ENCODE measurements at regions not wholly inside any gene's neighbourhood (a gene's known extent, or its start where the extent isn't known, plus 50 kb on each side); places are given as distances from the start of the nearest gene placed in this dataset.
A peak's percentile ranks its signal among the peaks of the same experiment; 100 is the strongest.

DNA sequence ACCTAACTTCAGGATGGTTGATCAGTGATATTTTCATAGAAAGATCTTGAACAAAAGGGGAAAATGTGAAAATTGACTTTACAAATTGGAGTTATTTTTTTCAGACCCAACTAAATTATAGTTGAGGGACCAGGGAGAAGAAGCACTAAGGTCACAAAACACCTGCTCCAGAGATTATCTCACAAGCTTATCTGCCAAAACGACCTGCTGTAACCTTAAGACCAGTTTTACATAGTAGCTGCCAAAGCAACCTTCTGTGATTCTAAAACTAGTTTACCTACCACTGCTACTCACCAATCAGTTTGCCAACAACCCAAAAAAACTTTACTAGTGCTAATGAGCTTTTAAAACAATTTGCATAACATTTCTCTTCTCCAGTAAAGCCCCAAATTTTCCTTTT lies 972.1 kb downstream of the C4orf33 start:
- no TSS peak for BruUV-seq (replicated peaks)
- no peak for DNase-seq (ENCODE audit: low spot score)
- no peaks in the 10 kb centered on the region for H3K27me3 ChIP-seq (replicated peaks; ENCODE audit: insufficient read depth, low read depth, low read length, poor library complexity)
- H3K27ac ChIP-seq (ENCODE audit: low read depth, low read length, poor library complexity, severe bottlenecking), result no peak overlapping the region
- CTCF ChIA-PET, result no interaction called here
- H3K9me3 ChIP-seq (ENCODE audit: low read depth, low read length, poor library complexity, severe bottlenecking), result no peaks in the 10 kb centered on the region
- TF ChIP-seq CTCF (conservative IDR thresholded peaks at IDR 0.05; ENCODE audit: low read depth, low read length) (no peak), EZH2 (IDR thresholded peaks at IDR 0.05; ENCODE audit: borderline replicate concordance, low read depth, low read length, poor library complexity, severe bottlenecking) (no peak)
- intact Hi-C loops (cut with micrococcal nuclease; ENCODE audit: unreplicated experiment), result no loop called here
- POLR2A ChIA-PET (ENCODE audit: low non-redundant PET), result no interaction called here
- H3K36me3 ChIP-seq (ENCODE audit: insufficient read depth, low read length, poor library complexity, severe bottlenecking), result no peaks in the 10 kb centered on the region
- H3K4me1 ChIP-seq (ENCODE audit: insufficient read depth, low read length, poor library complexity, severe bottlenecking), result no peaks in the 10 kb centered on the region
- H3K4me3 ChIP-seq (ENCODE audit: low read depth, low read length, poor library complexity, severe bottlenecking), result no peak overlapping the region

GRCh38 chr4:130071746-130072145 lies 975.8 kb downstream of the C4orf33 start:
- Histone ChIP-seq H3K4me1 (ENCODE audit: insufficient read depth, low read length, poor library complexity, severe bottlenecking) (no peaks in the 10 kb centered on the region), H3K27me3 (replicated peaks; ENCODE audit: insufficient read depth, low read depth, low read length, poor library complexity) (no peaks in the 10 kb centered on the region), H3K36me3 (ENCODE audit: insufficient read depth, low read length, poor library complexity, severe bottlenecking) (no peaks in the 10 kb centered on the region), H3K4me3 (ENCODE audit: low read depth, low read length, poor library complexity, severe bottlenecking) (no peak overlapping the region), H3K27ac (ENCODE audit: low read depth, low read length, poor library complexity, severe bottlenecking) (no peak overlapping the region), H3K9me3 (ENCODE audit: low read depth, low read length, poor library complexity, severe bottlenecking) (no peaks in the 10 kb centered on the region)
- intact Hi-C loops (cut with micrococcal nuclease; ENCODE audit: unreplicated experiment), result no loop called here
- ChIA-PET POLR2A (ENCODE audit: low non-redundant PET) (no interaction called here), CTCF (interaction anchor here (0.7 kb wide), 1 partner anchor 145 kb away, joined by 4 read pairs; no protein-coding TSS in a partner anchor)
- no TSS peak for BruUV-seq (replicated peaks)
- DNase-seq (ENCODE audit: low spot score), result peak; percentile 25
- TF ChIP-seq EZH2 (IDR thresholded peaks at IDR 0.05; ENCODE audit: borderline replicate concordance, low read depth, low read length, poor library complexity, severe bottlenecking) (no peak), CTCF (conservative IDR thresholded peaks at IDR 0.05; ENCODE audit: low read depth, low read length) (no peak)

DNA sequence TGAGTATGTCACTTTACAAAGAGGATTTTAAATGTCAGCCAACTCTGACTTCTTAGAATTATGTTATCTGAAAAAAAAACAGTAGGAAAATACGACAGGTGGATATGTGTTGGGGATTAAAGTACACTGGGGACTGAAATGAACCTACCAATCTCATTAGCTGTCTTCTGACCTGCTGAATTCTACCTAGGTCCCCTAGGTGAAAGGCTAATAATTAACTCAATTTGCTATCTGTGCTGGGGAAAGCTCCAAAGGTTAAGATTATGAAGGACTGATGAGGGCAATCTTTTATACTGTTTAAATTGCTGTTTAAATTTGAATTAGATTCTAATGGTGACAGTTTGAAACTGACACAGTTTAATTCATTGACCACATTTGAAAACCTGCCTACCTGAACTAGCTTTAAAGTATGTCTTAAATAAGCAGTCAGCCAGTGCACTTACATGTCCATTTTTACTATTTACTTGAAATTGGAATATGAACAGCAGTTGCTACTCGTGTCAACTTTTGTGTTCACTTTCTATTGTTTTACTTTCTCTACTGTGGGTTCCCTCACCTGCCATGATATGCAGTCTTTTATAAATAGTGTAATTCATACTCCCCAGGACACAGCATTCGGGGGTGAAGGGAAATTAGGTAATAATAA lies 977.3 kb downstream of the C4orf33 start:
- Histone ChIP-seq H3K27me3 (replicated peaks; ENCODE audit: insufficient read depth, low read depth, low read length, poor library complexity) (no peaks in the 10 kb centered on the region), H3K9me3 (ENCODE audit: low read depth, low read length, poor library complexity, severe bottlenecking) (no peaks in the 10 kb centered on the region), H3K4me3 (ENCODE audit: low read depth, low read length, poor library complexity, severe bottlenecking) (no peak overlapping the region), H3K36me3 (ENCODE audit: insufficient read depth, low read length, poor library complexity, severe bottlenecking) (no peaks in the 10 kb centered on the region), H3K27ac (ENCODE audit: low read depth, low read length, poor library complexity, severe bottlenecking) (no peak overlapping the region), H3K4me1 (ENCODE audit: insufficient read depth, low read length, poor library complexity, severe bottlenecking) (no peaks in the 10 kb centered on the region)
- no peak for DNase-seq (ENCODE audit: low spot score)
- intact Hi-C loops (cut with micrococcal nuclease; ENCODE audit: unreplicated experiment), result no loop called here
- no TSS peak for BruUV-seq (replicated peaks)
- TF ChIP-seq CTCF (conservative IDR thresholded peaks at IDR 0.05; ENCODE audit: low read depth, low read length) (no peak), EZH2 (IDR thresholded peaks at IDR 0.05; ENCODE audit: borderline replicate concordance, low read depth, low read length, poor library complexity, severe bottlenecking) (no peak)
- POLR2A ChIA-PET (ENCODE audit: low non-redundant PET), result no interaction called here
- CTCF ChIA-PET, result no interaction called here

Measured in A673 (cell line).